ENCODE measurements at regions not wholly inside any gene's neighbourhood (a gene's known extent, or its start where the extent isn't known, plus 50 kb on each side); places are given as distances from the start of the nearest gene placed in this dataset.

- no peak for DNase-seq
- H3K4me3 ChIP-seq (ENCODE audit: low read depth, low read length), result no peak overlapping the region
- no peak overlapping the region for H3K27ac ChIP-seq
- H3K27me3 ChIP-seq (replicated peaks), result no peaks in the 10 kb centered on the region
- no peaks in the 10 kb centered on the region for H3K36me3 ChIP-seq (replicated peaks)
- TF ChIP-seq, protein P1, sequence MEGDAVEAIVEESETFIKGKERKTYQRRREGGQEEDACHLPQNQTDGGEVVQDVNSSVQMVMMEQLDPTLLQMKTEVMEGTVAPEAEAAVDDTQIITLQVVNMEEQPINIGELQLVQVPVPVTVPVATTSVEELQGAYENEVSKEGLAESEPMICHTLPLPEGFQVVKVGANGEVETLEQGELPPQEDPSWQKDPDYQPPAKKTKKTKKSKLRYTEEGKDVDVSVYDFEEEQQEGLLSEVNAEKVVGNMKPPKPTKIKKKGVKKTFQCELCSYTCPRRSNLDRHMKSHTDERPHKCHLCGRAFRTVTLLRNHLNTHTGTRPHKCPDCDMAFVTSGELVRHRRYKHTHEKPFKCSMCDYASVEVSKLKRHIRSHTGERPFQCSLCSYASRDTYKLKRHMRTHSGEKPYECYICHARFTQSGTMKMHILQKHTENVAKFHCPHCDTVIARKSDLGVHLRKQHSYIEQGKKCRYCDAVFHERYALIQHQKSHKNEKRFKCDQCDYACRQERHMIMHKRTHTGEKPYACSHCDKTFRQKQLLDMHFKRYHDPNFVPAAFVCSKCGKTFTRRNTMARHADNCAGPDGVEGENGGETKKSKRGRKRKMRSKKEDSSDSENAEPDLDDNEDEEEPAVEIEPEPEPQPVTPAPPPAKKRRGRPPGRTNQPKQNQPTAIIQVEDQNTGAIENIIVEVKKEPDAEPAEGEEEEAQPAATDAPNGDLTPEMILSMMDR (IDR thresholded peaks at IDR 0.05; ENCODE audit: low read depth, low read length, missing control alignments), result no peak
- in situ Hi-C loops (cut with HindIII; ENCODE audit: low pct_ligation_motif_present, low sequenced_read_pairs), result no loop called here
Observed at GRCh38 chr1:25082216-25082899, 149.9 kb downstream of the SYF2 start.

GRCh38 chr1:25081496-25081895 lies 150.8 kb downstream of the SYF2 start:
- TF ChIP-seq, protein P1 (IDR thresholded peaks at IDR 0.05; ENCODE audit: low read depth, low read length, missing control alignments), result no peak
- no peak overlapping the region for H3K27ac ChIP-seq

GRCh38 chr1:25080294-25081209 lies 150.5 kb upstream of the RUNX3 start:
- no peak for DNase-seq
- Histone ChIP-seq H3K27ac (no peak overlapping the region), H3K4me3 (ENCODE audit: low read depth, low read length) (no peak overlapping the region), H3K27me3 (replicated peaks) (no peaks in the 10 kb centered on the region), H3K36me3 (replicated peaks) (no peaks in the 10 kb centered on the region)
- TF ChIP-seq, protein P1 (IDR thresholded peaks at IDR 0.05; ENCODE audit: low read depth, low read length, missing control alignments), result no peak
- in situ Hi-C loops (cut with HindIII; ENCODE audit: low pct_ligation_motif_present, low sequenced_read_pairs), result no loop called here

More at GRCh38 chr1:25081496-25081895, 150.8 kb downstream of the SYF2 start:
- Histone ChIP-seq H3K36me3 (replicated peaks) (no peaks in the 10 kb centered on the region), H3K27me3 (replicated peaks) (no peaks in the 10 kb centered on the region), H3K4me3 (ENCODE audit: low read depth, low read length) (no peak overlapping the region)
- in situ Hi-C loops (cut with HindIII; ENCODE audit: low pct_ligation_motif_present, low sequenced_read_pairs), result no loop called here
- DNase-seq, result no peak

GRCh38 chr1:25079048-25079447 lies 149.0 kb upstream of the RUNX3 start:
- no peaks in the 10 kb centered on the region for H3K36me3 ChIP-seq (replicated peaks)

GRCh38 chr1:25074351-25075227 lies 144.5 kb upstream of the RUNX3 start:
- TF ChIP-seq, protein P1 (IDR thresholded peaks at IDR 0.05; ENCODE audit: low read depth, low read length, missing control alignments), result no peak
- no peak for DNase-seq
- in situ Hi-C loops (cut with HindIII; ENCODE audit: low pct_ligation_motif_present, low sequenced_read_pairs), result no loop called here
- H3K4me3 ChIP-seq (ENCODE audit: low read depth, low read length), result no peak overlapping the region
- H3K27ac ChIP-seq, result no peak overlapping the region
- H3K36me3 ChIP-seq (replicated peaks), result no peaks in the 10 kb centered on the region
- H3K27me3 ChIP-seq (replicated peaks), result no peaks in the 10 kb centered on the region

More at GRCh38 chr1:25079048-25079447, 149.0 kb upstream of the RUNX3 start:
- in situ Hi-C loops (cut with HindIII; ENCODE audit: low pct_ligation_motif_present, low sequenced_read_pairs), result no loop called here
- TF ChIP-seq, protein P1 (IDR thresholded peaks at IDR 0.05; ENCODE audit: low read depth, low read length, missing control alignments), result no peak
- Histone ChIP-seq H3K27ac (no peak overlapping the region), H3K27me3 (replicated peaks) (no peaks in the 10 kb centered on the region), H3K4me3 (ENCODE audit: low read depth, low read length) (no peak overlapping the region)
- no peak for DNase-seq
